SK-N-SH (cell line): ENCODE measurements at regions not wholly inside any gene's neighbourhood (a gene's known extent, or its start where the extent isn't known, plus 50 kb on each side); places are given as distances from the start of the nearest gene placed in this dataset.

Experiments
- CTCF ChIA-PET: fragments of 300-600, 350-600 bp; formaldehyde crosslinking; extraction: SDS; loops from one replicate; lab custom pipeline; 2021; lab: Yijun Ruan, JAX
- POLR2A ChIA-PET: fragments of 350-600 bp; sonication (Branson Sonifier 250); formaldehyde crosslinking; extraction: SDS; loops from one replicate; lab custom pipeline; 2020; ENCODE audit warnings: antibody characterized with exemption, inconsistent platforms; lab: Yijun Ruan, JAX
- DNase-seq: peaks from one replicate; pipeline ENCODE4 v3.0.0; 2012
- H2AFZ ChIP-seq: fragments of 200-600 bp; sonication (generic); 2 replicates; pipeline ENCODE4 v1.8.1; 2016; ENCODE audit warnings: antibody characterized with exemption, mild to moderate bottlenecking, low read depth
- H3F3A ChIP-seq: fragments of 200-600 bp; sonication (generic); replicated peaks from 2 replicates; pipeline ENCODE3; 2016; ENCODE audit warnings: antibody characterized with exemption, mild to moderate bottlenecking; ENCODE audit not compliant: insufficient read depth
- H3K27ac ChIP-seq, 2 experiments: fragments of 200-500 bp in 1 of 2; fragments of 200-600 bp in 1 of 2; sonication (Bioruptor generic) in 1 of 2; sonication (generic), shearing (Covaris generic) in 1 of 2; 2 replicates each; pipeline versions ENCODE4 v1.5.1 to v1.6.1; 2014 to 2016; ENCODE audit warnings: low read depth in 2 of 2, inconsistent platforms in 1 of 2, low read length in 1 of 2, mild to moderate bottlenecking in 1 of 2, mixed read lengths in 1 of 2
- H3K27me3 ChIP-seq: fragments of 200-600 bp; sonication (generic), shearing (Covaris generic); 2 replicates; pipeline ENCODE4 v1.6.1; 2016; ENCODE audit warnings: mixed run types; ENCODE audit not compliant: insufficient read depth
- H3K36me3 ChIP-seq, 2 experiments: fragments of 200-500 bp in 1 of 2; fragments of 200-600 bp in 1 of 2; sonication (Bioruptor generic) in 1 of 2; sonication (generic) in 1 of 2; replicated peaks in 1 of 2; 2 replicates each; pipeline versions ENCODE3 to v1.5.1; 2014 to 2016; ENCODE audit warnings: low read length in 1 of 2, mild to moderate bottlenecking in 1 of 2; ENCODE audit not compliant: insufficient read depth in 2 of 2, control insufficient read depth in 1 of 2
- H3K4me1 ChIP-seq, 2 experiments: fragments of 200-500 bp in 1 of 2; fragments of 200-600 bp in 1 of 2; sonication (Bioruptor generic) in 1 of 2; sonication (generic), shearing (Covaris generic) in 1 of 2; 2 replicates each; pipeline versions ENCODE4 v1.5.1 to v1.6.1; 2014 to 2016; ENCODE audit warnings: low read depth in 1 of 2, low read length in 1 of 2, mixed run types in 1 of 2; ENCODE audit not compliant: insufficient read depth in 2 of 2, control insufficient read depth in 1 of 2
- H3K4me2 ChIP-seq: fragments of 200-600 bp; sonication (generic), shearing (Covaris generic); 2 replicates; pipeline ENCODE4 v1.6.1; 2017; ENCODE audit warnings: mixed run types
- H3K4me3 ChIP-seq, 2 experiments: fragments of 200-500 bp in 1 of 2; fragments of 200-600 bp in 1 of 2; sonication (Bioruptor generic) in 1 of 2; sonication (generic), shearing (Covaris generic) in 1 of 2; 2 replicates each; pipeline versions ENCODE4 v1.5.1 to v1.8.1; 2014 to 2016; ENCODE audit warnings: low read depth in 2 of 2, inconsistent platforms in 1 of 2, low read length in 1 of 2, mild to moderate bottlenecking in 1 of 2, mixed read lengths in 1 of 2, moderate library complexity in 1 of 2
- H3K79me2 ChIP-seq: fragments of 200-600 bp; sonication (generic); 2 replicates; pipeline ENCODE4 v1.8.1; 2017; ENCODE audit warnings: mild to moderate bottlenecking; ENCODE audit not compliant: insufficient read depth
- H3K9ac ChIP-seq: fragments of 200-600 bp; sonication (generic); 2 replicates; pipeline ENCODE4 v1.6.1; 2017; ENCODE audit warnings: mixed run types
- H3K9me2 ChIP-seq: fragments of 200-600 bp; sonication (generic); 2 replicates; pipeline ENCODE4 v1.6.1; 2017; ENCODE audit warnings: mixed run types
- H3K9me3 ChIP-seq: fragments of 200-600 bp; sonication (generic); 2 replicates; pipeline ENCODE4 v1.6.1; 2017; ENCODE audit warnings: mixed run types, mild to moderate bottlenecking, moderate library complexity
- H4K20me1 ChIP-seq: fragments of 200-600 bp; sonication (generic); 2 replicates; pipeline ENCODE4 v1.6.1; 2017; ENCODE audit warnings: mild to moderate bottlenecking, mixed run types; ENCODE audit not compliant: insufficient read depth
- CHD2 ChIP-seq: fragments of 150-350 bp; IDR thresholded peaks from 2 replicates; pipeline ENCODE4 v1.6.1; 2018; ENCODE audit warnings: low read length; ENCODE audit not compliant: partially characterized antibody
- ELF1 ChIP-seq: IDR thresholded peaks from 2 replicates; pipeline ENCODE4 v1.4.0; 2012
- EP300 ChIP-seq, 2 experiments: IDR thresholded peaks; 2 replicates each; pipeline versions ENCODE4 v1.4.0 to v1.6.1; 2012; ENCODE audit warnings: borderline replicate concordance in 1 of 2, low read depth in 1 of 2, low read length in 1 of 2
- FOSL2 ChIP-seq: IDR thresholded peaks from 2 replicates; pipeline ENCODE4 v1.4.0; 2012; ENCODE audit warnings: low read depth, mild to moderate bottlenecking, moderate library complexity, borderline replicate concordance
- NRF1 ChIP-seq: IDR thresholded peaks from 2 replicates; pipeline ENCODE4 v1.6.1; 2012; ENCODE audit warnings: low read depth, mild to moderate bottlenecking, low read length
- RAD21 ChIP-seq: IDR thresholded peaks from 2 replicates; pipeline ENCODE4 v1.6.1; 2012; ENCODE audit warnings: mild to moderate bottlenecking, low read length
- TCF12 ChIP-seq: IDR thresholded peaks from 2 replicates; pipeline ENCODE4 v1.4.0; 2012
- TEAD4 ChIP-seq: IDR thresholded peaks from 2 replicates; pipeline ENCODE4 v1.4.0; 2012; ENCODE audit warnings: mild to moderate bottlenecking, borderline replicate concordance; ENCODE audit not compliant: insufficient read depth
- YY1 ChIP-seq: IDR thresholded peaks from 2 replicates; pipeline ENCODE4 v1.4.0; 2012; ENCODE audit warnings: low read depth, mild to moderate bottlenecking
- WGBS: methylation state at CpG from one replicate; pipeline ENCODE4 v1.1.6; 2017; ENCODE audit warnings: low lambda C conversion rate; 5-methylcytosine and 5-hydroxymethylcytosine counted together
- TF ChIP-seq, protein P1 (sequence below): fragments of 200-600 bp; sonication (generic); IDR thresholded peaks from 2 replicates; pipeline ENCODE4 v1.6.1; 2017; ENCODE audit warnings: antibody characterized with exemption, mild to moderate bottlenecking, moderate library complexity
- TF ChIP-seq, protein P2 (sequence below): IDR thresholded peaks from 2 replicates; pipeline ENCODE4 v1.4.0; 2012; ENCODE audit warnings: low read depth
- TF ChIP-seq, protein P3 (sequence below): IDR thresholded peaks from 2 replicates; pipeline ENCODE4 v1.4.0; 2012; ENCODE audit warnings: low read depth, borderline replicate concordance
- TF ChIP-seq, protein P4 (sequence below): IDR thresholded peaks from 2 replicates; pipeline ENCODE4 v1.4.0; 2012; ENCODE audit warnings: low read depth, borderline replicate concordance
- TF ChIP-seq, protein P5 (sequence below): fragments of 150-350 bp; IDR thresholded peaks from 2 replicates; pipeline ENCODE4 v1.6.1; 2017; ENCODE audit warnings: antibody characterized with exemption, low read length, low read depth, borderline replicate concordance

DNA sequence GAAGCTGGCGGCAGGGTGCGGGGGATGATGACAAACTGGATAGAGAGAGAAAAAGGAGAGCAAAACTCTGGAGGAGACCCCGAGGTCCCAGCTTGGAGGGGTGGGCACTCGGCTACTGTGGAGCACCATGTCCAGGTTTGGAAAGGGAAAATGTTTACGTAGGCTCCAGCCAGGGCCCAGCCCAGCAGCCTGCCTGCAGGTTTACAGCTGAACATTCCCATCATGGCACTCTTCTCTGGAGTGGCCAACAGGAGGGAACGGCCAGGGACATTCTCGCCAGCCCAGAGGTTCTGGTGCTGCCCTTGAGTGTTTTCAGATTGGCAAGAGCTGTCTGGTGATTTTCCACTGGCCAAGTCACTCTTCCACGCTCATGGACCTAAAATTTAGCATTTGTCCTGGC is 262.9 kb upstream of the TCF4 start:
- no peaks in the 10 kb centered on the region for H3K79me2 ChIP-seq
- no peaks in the 10 kb centered on the region for H3K9me2 ChIP-seq
- ChIA-PET POLR2A (no interaction called here), CTCF (interaction anchor here (1.1 to 3.4 kb wide), 2 partner anchors 10 to 13 kb away, joined by 3 to 13 read pairs; no protein-coding TSS in a partner anchor)
- no peak overlapping the region for H3K4me2 ChIP-seq
- no peaks in the 10 kb centered on the region for H3K27me3 ChIP-seq
- H3K27ac ChIP-seq = no peak overlapping the region
- no peak overlapping the region for H2AFZ ChIP-seq
- DNase-seq = no peak
- H3K9ac ChIP-seq = no peak overlapping the region
- peaks cover 10% of the 10 kb centered on the region for H3F3A ChIP-seq
- WGBS = 72% methylated on average over 7 of the region's 8 CpGs
- H4K20me1 ChIP-seq = no peaks in the 10 kb centered on the region
- H3K36me3 ChIP-seq = no peaks in the 10 kb centered on the region
- TF ChIP-seq RAD21 (no peak), TCF12 (no peak), YY1 (no peak), ELF1 (no peak), TEAD4 (no peak), CHD2 (no peak), NRF1 (no peak), FOSL2 (no peak), EP300 (IDR thresholded peaks at IDR 0.05; ENCODE audit: borderline replicate concordance in 1 of 2, low read depth in 1 of 2, low read length in 1 of 2) (no peak)
- TF ChIP-seq, protein P1, sequence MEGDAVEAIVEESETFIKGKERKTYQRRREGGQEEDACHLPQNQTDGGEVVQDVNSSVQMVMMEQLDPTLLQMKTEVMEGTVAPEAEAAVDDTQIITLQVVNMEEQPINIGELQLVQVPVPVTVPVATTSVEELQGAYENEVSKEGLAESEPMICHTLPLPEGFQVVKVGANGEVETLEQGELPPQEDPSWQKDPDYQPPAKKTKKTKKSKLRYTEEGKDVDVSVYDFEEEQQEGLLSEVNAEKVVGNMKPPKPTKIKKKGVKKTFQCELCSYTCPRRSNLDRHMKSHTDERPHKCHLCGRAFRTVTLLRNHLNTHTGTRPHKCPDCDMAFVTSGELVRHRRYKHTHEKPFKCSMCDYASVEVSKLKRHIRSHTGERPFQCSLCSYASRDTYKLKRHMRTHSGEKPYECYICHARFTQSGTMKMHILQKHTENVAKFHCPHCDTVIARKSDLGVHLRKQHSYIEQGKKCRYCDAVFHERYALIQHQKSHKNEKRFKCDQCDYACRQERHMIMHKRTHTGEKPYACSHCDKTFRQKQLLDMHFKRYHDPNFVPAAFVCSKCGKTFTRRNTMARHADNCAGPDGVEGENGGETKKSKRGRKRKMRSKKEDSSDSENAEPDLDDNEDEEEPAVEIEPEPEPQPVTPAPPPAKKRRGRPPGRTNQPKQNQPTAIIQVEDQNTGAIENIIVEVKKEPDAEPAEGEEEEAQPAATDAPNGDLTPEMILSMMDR = no peak
- TF ChIP-seq, protein P2, sequence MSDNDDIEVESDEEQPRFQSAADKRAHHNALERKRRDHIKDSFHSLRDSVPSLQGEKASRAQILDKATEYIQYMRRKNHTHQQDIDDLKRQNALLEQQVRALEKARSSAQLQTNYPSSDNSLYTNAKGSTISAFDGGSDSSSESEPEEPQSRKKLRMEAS = no peak
- TF ChIP-seq, protein P3, sequence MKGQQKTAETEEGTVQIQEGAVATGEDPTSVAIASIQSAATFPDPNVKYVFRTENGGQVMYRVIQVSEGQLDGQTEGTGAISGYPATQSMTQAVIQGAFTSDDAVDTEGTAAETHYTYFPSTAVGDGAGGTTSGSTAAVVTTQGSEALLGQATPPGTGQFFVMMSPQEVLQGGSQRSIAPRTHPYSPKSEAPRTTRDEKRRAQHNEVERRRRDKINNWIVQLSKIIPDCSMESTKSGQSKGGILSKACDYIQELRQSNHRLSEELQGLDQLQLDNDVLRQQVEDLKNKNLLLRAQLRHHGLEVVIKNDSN = no peak
- TF ChIP-seq, protein P4, sequence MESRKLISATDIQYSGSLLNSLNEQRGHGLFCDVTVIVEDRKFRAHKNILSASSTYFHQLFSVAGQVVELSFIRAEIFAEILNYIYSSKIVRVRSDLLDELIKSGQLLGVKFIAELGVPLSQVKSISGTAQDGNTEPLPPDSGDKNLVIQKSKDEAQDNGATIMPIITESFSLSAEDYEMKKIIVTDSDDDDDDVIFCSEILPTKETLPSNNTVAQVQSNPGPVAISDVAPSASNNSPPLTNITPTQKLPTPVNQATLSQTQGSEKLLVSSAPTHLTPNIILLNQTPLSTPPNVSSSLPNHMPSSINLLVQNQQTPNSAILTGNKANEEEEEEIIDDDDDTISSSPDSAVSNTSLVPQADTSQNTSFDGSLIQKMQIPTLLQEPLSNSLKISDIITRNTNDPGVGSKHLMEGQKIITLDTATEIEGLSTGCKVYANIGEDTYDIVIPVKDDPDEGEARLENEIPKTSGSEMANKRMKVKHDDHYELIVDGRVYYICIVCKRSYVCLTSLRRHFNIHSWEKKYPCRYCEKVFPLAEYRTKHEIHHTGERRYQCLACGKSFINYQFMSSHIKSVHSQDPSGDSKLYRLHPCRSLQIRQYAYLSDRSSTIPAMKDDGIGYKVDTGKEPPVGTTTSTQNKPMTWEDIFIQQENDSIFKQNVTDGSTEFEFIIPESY = no peak
- TF ChIP-seq, protein P5, sequence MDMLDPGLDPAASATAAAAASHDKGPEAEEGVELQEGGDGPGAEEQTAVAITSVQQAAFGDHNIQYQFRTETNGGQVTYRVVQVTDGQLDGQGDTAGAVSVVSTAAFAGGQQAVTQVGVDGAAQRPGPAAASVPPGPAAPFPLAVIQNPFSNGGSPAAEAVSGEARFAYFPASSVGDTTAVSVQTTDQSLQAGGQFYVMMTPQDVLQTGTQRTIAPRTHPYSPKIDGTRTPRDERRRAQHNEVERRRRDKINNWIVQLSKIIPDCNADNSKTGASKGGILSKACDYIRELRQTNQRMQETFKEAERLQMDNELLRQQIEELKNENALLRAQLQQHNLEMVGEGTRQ = no peak
- H3K9me3 ChIP-seq = no peaks in the 10 kb centered on the region
- H3K4me3 ChIP-seq = no peak overlapping the region
- no peaks in the 10 kb centered on the region; a peak in 1 of 4 replicates for H3K4me1 ChIP-seq
